OCI-LY7 (cell line): ENCODE measurements at regions not wholly inside any gene's neighbourhood (a gene's known extent, or its start where the extent isn't known, plus 50 kb on each side); places are given as distances from the start of the nearest gene placed in this dataset.

Experiments used
- BruUV-seq: library from RNA; stranded (reverse); fragments of 400-500 nt; replicated peaks from 2 replicates; lab custom pipeline; 2021; lab: Mats Ljungman, UMichigan
- CTCF ChIA-PET: fragments of 300-600 bp; sonication (Branson Sonifier 250); formaldehyde crosslinking; loops from one replicate; lab custom pipeline; 2022; ENCODE audit warnings: antibody characterized with exemption; ENCODE audit not compliant: unreplicated experiment; lab: Charles Lee
- POLR2A ChIA-PET: fragments of 300-600 bp; sonication (Branson Sonifier 250); formaldehyde crosslinking; loops from one replicate; lab custom pipeline; 2022; ENCODE audit warnings: antibody characterized with exemption; lab: Charles Lee
- DNase-seq: peaks from one replicate; pipeline ENCODE4 v3.0.0-alpha.2; 2015; ENCODE audit warnings: low spot score
- H2AFZ ChIP-seq: fragments of 200-600 bp; sonication (generic), shearing (Covaris generic); 2 replicates; pipeline ENCODE4 v1.6.1; 2014; ENCODE audit warnings: mild to moderate bottlenecking, antibody characterized with exemption, low read length, moderate library complexity
- H3K27ac ChIP-seq: fragments of 200-600 bp; sonication (generic); 2 replicates; pipeline ENCODE4 v1.5.1; 2014; ENCODE audit warnings: mixed run types, low read depth, mild to moderate bottlenecking, moderate library complexity, low read length, inconsistent platforms; ENCODE audit not compliant: poor library complexity, severe bottlenecking
- H3K36me3 ChIP-seq: fragments of 200-600 bp; sonication (generic); 2 replicates; pipeline ENCODE4 v1.6.1; 2014; ENCODE audit warnings: mild to moderate bottlenecking, antibody characterized with exemption, low read length, moderate library complexity, mixed read lengths; ENCODE audit not compliant: insufficient read depth
- H3K4me1 ChIP-seq: fragments of 200-600 bp; sonication (generic); 2 replicates; pipeline ENCODE4 v1.5.1; 2014; ENCODE audit warnings: mild to moderate bottlenecking, low read length; ENCODE audit not compliant: insufficient read depth, poor library complexity, severe bottlenecking
- H3K4me2 ChIP-seq: fragments of 200-600 bp; sonication (generic); 2 replicates; pipeline ENCODE4 v1.6.1; 2014; ENCODE audit warnings: mild to moderate bottlenecking, low read length
- H3K4me3 ChIP-seq: fragments of 200-600 bp; sonication (generic); 2 replicates; pipeline ENCODE4 v1.5.1; 2014; ENCODE audit warnings: mild to moderate bottlenecking, low read depth, low read length; ENCODE audit not compliant: poor library complexity, severe bottlenecking
- H3K79me2 ChIP-seq: fragments of 200-600 bp; sonication (generic); 2 replicates; pipeline ENCODE4 v1.6.1; 2016; ENCODE audit warnings: low read depth, mild to moderate bottlenecking, low read length, moderate library complexity, mixed read lengths; ENCODE audit not compliant: insufficient read depth
- H3K9me2 ChIP-seq: fragments of 200-600 bp; sonication (generic); 2 replicates; pipeline ENCODE4 v1.6.1; 2016; ENCODE audit warnings: mild to moderate bottlenecking, low read length, mixed read lengths; ENCODE audit not compliant: insufficient read depth
- H3K9me3 ChIP-seq: fragments of 200-600 bp; sonication (generic); 2 replicates; pipeline ENCODE4 v1.6.1; 2014; ENCODE audit warnings: mild to moderate bottlenecking, mixed run types, low read length, mixed read lengths
- H4K20me1 ChIP-seq: fragments of 200-600 bp; sonication (generic); 2 replicates; pipeline ENCODE4 v1.6.1; 2014; ENCODE audit warnings: mild to moderate bottlenecking, antibody characterized with exemption, low read length, moderate library complexity, mixed read lengths; ENCODE audit not compliant: insufficient read depth
- CTCF ChIP-seq: fragments of 200-600 bp; sonication (generic); conservative IDR thresholded peaks from 2 replicates; pipeline ENCODE4 v1.5.1; 2014; ENCODE audit warnings: mild to moderate bottlenecking, antibody characterized with exemption, low read length, moderate library complexity, mixed read lengths
- EZH2phosphoT487 ChIP-seq: fragments of 200-600 bp; sonication (generic); IDR thresholded peaks from 2 replicates; pipeline ENCODE4 v1.6.1; 2018; ENCODE audit warnings: low read depth, borderline replicate concordance, mild to moderate bottlenecking, mixed run types, antibody characterized with exemption, low read length, moderate library complexity, mixed read lengths
- intact Hi-C: fragments of 100-400 bp; cut with micrococcal nuclease; formaldehyde crosslinking; loops from one replicate; pipeline ENCODE4 v1.10.0; 2022; ENCODE audit not compliant: unreplicated experiment

GRCh38 chr2:76197428-76197827 is 486.7 kb upstream of the GCFC2 start:
- CTCF ChIA-PET = no interaction called here
- Histone ChIP-seq H3K4me1 (no peaks in the 10 kb centered on the region), H3K9me3 (no peaks in the 10 kb centered on the region), H3K27ac (no peak overlapping the region), H3K36me3 (no peaks in the 10 kb centered on the region), H3K79me2 (no peaks in the 10 kb centered on the region), H3K9me2 (no peaks in the 10 kb centered on the region), H2AFZ (no peak overlapping the region), H3K4me2 (no peak overlapping the region), H4K20me1 (no peaks in the 10 kb centered on the region), H3K4me3 (no peak overlapping the region)
- POLR2A ChIA-PET = no interaction called here
- TF ChIP-seq EZH2phosphoT487 (no peak), CTCF (no peak)
- DNase-seq = no peak
- no TSS peak for BruUV-seq
- intact Hi-C loops = no loop called here

- Histone ChIP-seq H3K36me3 (no peaks in the 10 kb centered on the region), H3K4me3 (no peak overlapping the region), H2AFZ (no peak overlapping the region), H3K79me2 (no peaks in the 10 kb centered on the region), H3K4me2 (no peak overlapping the region), H3K4me1 (no peaks in the 10 kb centered on the region), H4K20me1 (no peaks in the 10 kb centered on the region), H3K27ac (no peak overlapping the region), H3K9me3 (no peaks in the 10 kb centered on the region), H3K9me2 (no peaks in the 10 kb centered on the region)
- TF ChIP-seq EZH2phosphoT487 (no peak), CTCF (no peak)
- no peak for DNase-seq
- ChIA-PET POLR2A (no interaction called here), CTCF (no interaction called here)
- no TSS peak for BruUV-seq
- intact Hi-C loops = no loop called here
Measured at GRCh38 chr2:76194031-76194775, 483.5 kb upstream of the GCFC2 start.

- POLR2A ChIA-PET = no interaction called here
- CTCF ChIA-PET = no interaction called here
- H3K4me2 ChIP-seq = no peak overlapping the region
- no peaks in the 10 kb centered on the region for H3K79me2 ChIP-seq
- TF ChIP-seq EZH2phosphoT487 (no peak), CTCF (no peak)
- H3K9me2 ChIP-seq = no peaks in the 10 kb centered on the region
- H3K4me1 ChIP-seq = no peaks in the 10 kb centered on the region
- H3K27ac ChIP-seq = no peak overlapping the region
- H3K4me3 ChIP-seq = no peak overlapping the region
- DNase-seq = no peak
- intact Hi-C loops = no loop called here
- H3K9me3 ChIP-seq = no peaks in the 10 kb centered on the region
- H4K20me1 ChIP-seq = no peaks in the 10 kb centered on the region
- no peak overlapping the region for H2AFZ ChIP-seq
- H3K36me3 ChIP-seq = no peaks in the 10 kb centered on the region
- no TSS peak for BruUV-seq
Measured at GRCh38 chr2:76193089-76193488, 482.4 kb upstream of the GCFC2 start.
